CD4-positive, alpha-beta T cell (primary cell): ENCODE measurements at regions not wholly inside any gene's neighbourhood (a gene's known extent, or its start where the extent isn't known, plus 50 kb on each side); places are given as distances from the start of the nearest gene placed in this dataset.
"Not testable (repeated sequence)": the region's sequence is repeated elsewhere in the genome, so short reads cannot be mapped to it uniquely, and the experiment has no call there.

Experiments used
- ATAC-seq: fragments of 200-7000 bp; cut with Tn5 transposase; one replicate; pipeline ENCODE4 v1.10.0; 2022; ENCODE audit warnings: mild to moderate bottlenecking; ENCODE audit not compliant: poor library complexity
- CTCF ChIA-PET: fragments of 350-600 bp; sonication (Branson Sonifier 250); formaldehyde crosslinking; loops from one replicate; lab custom pipeline; 2021; ENCODE audit warnings: antibody characterized with exemption, inconsistent platforms; lab: Charles Lee
- POLR2A ChIA-PET: fragments of 350-600 bp; sonication (Branson Sonifier 250); formaldehyde crosslinking; loops from one replicate; lab custom pipeline; 2021; ENCODE audit warnings: antibody characterized with exemption, inconsistent platforms; lab: Charles Lee
- DNase-seq, 14 experiments: peaks; one replicate each; pipeline ENCODE4 v3.0.0-alpha.2; 2013 to 2020; ENCODE audit warnings: mixed read lengths in 2 of 14
- H3K27ac ChIP-seq, 2 donors: one replicate each; pipeline versions ENCODE4 v1.5.1 to v1.7.0; 2013; ENCODE audit warnings: low read length in 2 of 2, low read depth in 1 of 2, mild to moderate bottlenecking in 1 of 2
- H3K27me3 ChIP-seq, 2 experiments: 1 replicate in 1 of 2; 2 replicates in 1 of 2; pipeline versions ENCODE4 v1.6.1 to v1.7.0; 2013; ENCODE audit warnings: low read length in 2 of 2, control low read depth in 1 of 2, mild to moderate bottlenecking in 1 of 2, moderate library complexity in 1 of 2; ENCODE audit not compliant: insufficient read depth in 2 of 2, control insufficient read depth in 1 of 2
- H3K36me3 ChIP-seq: one replicate; pipeline ENCODE4 v1.6.1; 2013; ENCODE audit warnings: low read length, control low read depth; ENCODE audit not compliant: insufficient read depth
- H3K4me1 ChIP-seq: one replicate; pipeline ENCODE4 v1.6.1; 2013; ENCODE audit warnings: low read length, control low read depth; ENCODE audit not compliant: insufficient read depth
- H3K4me3 ChIP-seq: one replicate; pipeline ENCODE4 v1.5.1; 2013; ENCODE audit warnings: mild to moderate bottlenecking, low read length, moderate library complexity
- H3K9me3 ChIP-seq, 2 experiments: 1 replicate in 1 of 2; 2 replicates in 1 of 2; pipeline versions ENCODE4 v1.6.1 to v1.7.0; 2013; ENCODE audit warnings: low read length in 2 of 2, mild to moderate bottlenecking in 2 of 2, control low read depth in 1 of 2, moderate library complexity in 1 of 2; ENCODE audit not compliant: control insufficient read depth in 1 of 2, insufficient read depth in 1 of 2
- H3K27ac Mint-ChIP-seq: one replicate; pipeline ENCODE4 v1.8.0; 2020; ENCODE audit warnings: mixed read lengths
- H3K27me3 Mint-ChIP-seq: one replicate; pipeline ENCODE4 v1.8.0; 2021; ENCODE audit warnings: mixed read lengths
- H3K36me3 Mint-ChIP-seq: one replicate; pipeline ENCODE4 v1.8.0; 2021; ENCODE audit warnings: low read depth, mixed read lengths
- H3K4me1 Mint-ChIP-seq: one replicate; pipeline ENCODE4 v1.8.0; 2021; ENCODE audit warnings: low read depth, mixed read lengths
- H3K4me3 Mint-ChIP-seq: one replicate; pipeline ENCODE4 v1.8.0; 2020; ENCODE audit warnings: mild to moderate bottlenecking, mixed read lengths
- H3K9me3 Mint-ChIP-seq: one replicate; pipeline ENCODE4 v1.8.0; 2020; ENCODE audit warnings: mixed read lengths
- intact Hi-C, 2 experiments: fragments of 100-400 bp; cut with DNase I in 1 of 2; cut with micrococcal nuclease in 1 of 2; formaldehyde crosslinking; loops; one replicate each; pipeline versions ENCODE4 v1.15.1 to v1.9.0; 2023 to 2025; cut with DNase I, micrococcal nuclease
- TF ChIP-seq, protein P1 (sequence below): fragments of 200-600 bp; IDR thresholded peaks from one replicate; pipeline ENCODE4 v1.8.0; 2022; ENCODE audit warnings: antibody characterized with exemption, mild to moderate bottlenecking

GRCh38 chr17:14427900-14428647, 127.2 kb downstream of the HS3ST3B1 start:
- intact Hi-C loops = loop anchor here in 1 of 2 experiments (2.0 kb wide), 1 partner anchor 127 kb away; the partner anchor contains the start of gene HS3ST3B1
- peak overlapping the region; percentile 68 to 74 for H3K27ac ChIP-seq
- no peaks in the 10 kb centered on the region for H3K36me3 Mint-ChIP-seq
- H3K36me3 ChIP-seq = no peaks in the 10 kb centered on the region
- TF ChIP-seq, protein P1, sequence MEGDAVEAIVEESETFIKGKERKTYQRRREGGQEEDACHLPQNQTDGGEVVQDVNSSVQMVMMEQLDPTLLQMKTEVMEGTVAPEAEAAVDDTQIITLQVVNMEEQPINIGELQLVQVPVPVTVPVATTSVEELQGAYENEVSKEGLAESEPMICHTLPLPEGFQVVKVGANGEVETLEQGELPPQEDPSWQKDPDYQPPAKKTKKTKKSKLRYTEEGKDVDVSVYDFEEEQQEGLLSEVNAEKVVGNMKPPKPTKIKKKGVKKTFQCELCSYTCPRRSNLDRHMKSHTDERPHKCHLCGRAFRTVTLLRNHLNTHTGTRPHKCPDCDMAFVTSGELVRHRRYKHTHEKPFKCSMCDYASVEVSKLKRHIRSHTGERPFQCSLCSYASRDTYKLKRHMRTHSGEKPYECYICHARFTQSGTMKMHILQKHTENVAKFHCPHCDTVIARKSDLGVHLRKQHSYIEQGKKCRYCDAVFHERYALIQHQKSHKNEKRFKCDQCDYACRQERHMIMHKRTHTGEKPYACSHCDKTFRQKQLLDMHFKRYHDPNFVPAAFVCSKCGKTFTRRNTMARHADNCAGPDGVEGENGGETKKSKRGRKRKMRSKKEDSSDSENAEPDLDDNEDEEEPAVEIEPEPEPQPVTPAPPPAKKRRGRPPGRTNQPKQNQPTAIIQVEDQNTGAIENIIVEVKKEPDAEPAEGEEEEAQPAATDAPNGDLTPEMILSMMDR = no peak
- ATAC-seq (peak; percentile 99), DNase-seq (peak in 13 of 14 experiments; percentile 15 to 86 (median 47))
- no peaks in the 10 kb centered on the region for H3K9me3 ChIP-seq
- no peaks in the 10 kb centered on the region for H3K27me3 Mint-ChIP-seq
- ChIA-PET POLR2A (interaction anchor here (0.7 to 4.1 kb wide), 25 partner anchors 8 to 1410 kb away, joined by 3 to 93 read pairs (median 4); partner anchors contain the start of genes ELAC2 and HS3ST3B1), CTCF (interaction anchor here (0.6 kb wide), 1 partner anchor 24 kb away, joined by 3 read pairs; no protein-coding TSS in a partner anchor)
- H3K4me3 Mint-ChIP-seq = peak overlapping the region; percentile 71
- H3K27ac Mint-ChIP-seq = peak overlapping the region; percentile 93
- no peaks in the 10 kb centered on the region for H3K27me3 ChIP-seq
- H3K9me3 Mint-ChIP-seq = no peaks in the 10 kb centered on the region
- peak overlapping the region; percentile 52 for H3K4me3 ChIP-seq
- peaks cover 58% of the 10 kb centered on the region for H3K4me1 Mint-ChIP-seq
- peaks cover 47% of the 10 kb centered on the region for H3K4me1 ChIP-seq

GRCh38 chr17:14423156-14423555, 122.3 kb downstream of the HS3ST3B1 start:
- H3K27ac Mint-ChIP-seq, H3K27me3 ChIP-seq, H3K27ac ChIP-seq, H3K9me3 Mint-ChIP-seq, H3K4me3 Mint-ChIP-seq, POLR2A ChIA-PET, CTCF ChIA-PET, H3K36me3 Mint-ChIP-seq, H3K36me3 ChIP-seq, ATAC-seq, DNase-seq, H3K9me3 ChIP-seq, H3K27me3 Mint-ChIP-seq, H3K4me3 ChIP-seq: not testable (repeated sequence)
- peaks cover 25% of the 10 kb centered on the region for H3K4me1 ChIP-seq
- intact Hi-C loops = loop anchor here in 1 of 2 experiments (5.0 kb wide), 1 partner anchor 111 kb away; no protein-coding TSS in a partner anchor
- H3K4me1 Mint-ChIP-seq = peaks cover 48% of the 10 kb centered on the region

DNA sequence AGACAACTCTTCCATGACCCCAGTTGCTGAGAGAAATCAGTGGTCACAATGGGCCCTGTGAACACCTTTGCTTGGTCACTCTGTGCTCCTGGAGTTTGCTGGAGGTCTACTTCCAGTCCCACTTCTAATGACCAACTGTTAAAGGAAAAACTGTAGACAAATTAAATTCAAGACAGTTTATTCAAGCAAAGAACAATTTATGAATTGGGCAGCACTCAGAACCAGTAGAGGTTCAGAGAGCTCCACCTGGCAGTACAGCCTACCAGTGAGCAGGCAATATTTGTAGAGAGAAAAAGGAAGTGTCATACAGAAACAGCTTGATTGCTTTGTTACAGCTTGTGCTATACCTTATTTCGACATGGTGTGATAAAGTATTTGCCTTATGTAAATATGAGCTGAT, 116.5 kb downstream of the HS3ST3B1 start:
- POLR2A ChIA-PET = interaction anchor here (1.9 kb wide), 1 partner anchor 11 kb away, joined by 6 read pairs; no protein-coding TSS in a partner anchor
- Histone ChIP-seq H3K27ac (no peak overlapping the region), H3K4me3 (no peak overlapping the region), H3K27me3 (no peaks in the 10 kb centered on the region), H3K4me1 (no peaks in the 10 kb centered on the region), H3K9me3 (peaks cover 0 to 9% of the 10 kb centered on the region in 2 experiments), H3K36me3 (no peaks in the 10 kb centered on the region)
- no peak for ATAC-seq
- TF ChIP-seq, protein P1 = no peak
- Mint-ChIP-seq H3K9me3 (peaks cover 7% of the 10 kb centered on the region), H3K4me3 (no peak overlapping the region), H3K27ac (no peak overlapping the region), H3K4me1 (peaks cover 5% of the 10 kb centered on the region), H3K36me3 (no peaks in the 10 kb centered on the region), H3K27me3 (no peaks in the 10 kb centered on the region)
- intact Hi-C loops = no loop called here
- no peak for DNase-seq
- CTCF ChIA-PET = no interaction called here
